Right renal cortex interstitium (tissue), 3 donors: ENCODE measurements at regions not wholly inside any gene's neighbourhood (a gene's known extent, or its start where the extent isn't known, plus 50 kb on each side); places are given as distances from the start of the nearest gene placed in this dataset.
A peak's percentile ranks its signal among the peaks of the same experiment; 100 is the strongest.
"Not testable (repeated sequence)": the region's sequence is repeated elsewhere in the genome, so short reads cannot be mapped to it uniquely, and the experiment has no call there.

Experiments
- DNase-seq, 3 donors: peaks; one replicate each; pipeline ENCODE4 v3.0.0-alpha.2; 2013; ENCODE audit warnings: low read depth in 3 of 3, low spot score in 2 of 3

- peak; percentile 65 to 69 (median 65) for DNase-seq
These were observed 311.8 kb downstream of the LNPK start for GRCh38 chr2:175690113-175690837.

GRCh38 chr2:175688243-175688642 is 313.8 kb downstream of the LNPK start:
- no peak for DNase-seq

GRCh38 chr2:175687465-175687864 is 314.6 kb downstream of the LNPK start:
- no peak for DNase-seq

GRCh38 chr2:175686002-175686401 is 316.1 kb downstream of the LNPK start:
- no peak for DNase-seq

GRCh38 chr2:175684466-175684865 is 317.6 kb downstream of the LNPK start:
- DNase-seq, result no peak

- DNase-seq, result no peak
These were observed 322.3 kb downstream of the LNPK start for GRCh38 chr2:175679728-175680127.

GRCh38 chr2:175679231-175679630 is 322.8 kb downstream of the LNPK start:
- no peak for DNase-seq

GRCh38 chr2:175677880-175678279 is 324.2 kb downstream of the LNPK start:
- no peak for DNase-seq

GRCh38 chr2:175676813-175677212 is 325.3 kb downstream of the LNPK start:
- DNase-seq, result no peak

GRCh38 chr2:175668804-175669203 is 333.3 kb downstream of the LNPK start:
- not testable (repeated sequence) for DNase-seq

GRCh38 chr2:175662335-175662734 is 339.7 kb downstream of the LNPK start:
- DNase-seq, result no peak

GRCh38 chr2:175648577-175649063 is 353.4 kb downstream of the LNPK start:
- no peak for DNase-seq

- DNase-seq, result no peak
These were observed 355.0 kb downstream of the LNPK start for GRCh38 chr2:175647058-175647457.

- DNase-seq, result no peak
These were observed 361.4 kb downstream of the LNPK start for GRCh38 chr2:175640655-175641054.

- no peak for DNase-seq
These were observed 368.8 kb downstream of the LNPK start for GRCh38 chr2:175633227-175633626.

GRCh38 chr2:175631245-175631623 is 370.8 kb downstream of the LNPK start:
- no peak for DNase-seq

- no peak for DNase-seq
These were observed 371.5 kb downstream of the LNPK start for GRCh38 chr2:175630280-175631244.

- no peak for DNase-seq
These were observed 373.8 kb downstream of the LNPK start for GRCh38 chr2:175628243-175628642.

- DNase-seq, result no peak
These were observed 374.7 kb downstream of the LNPK start for GRCh38 chr2:175627405-175627804.

- DNase-seq, result no peak
These were observed 375.3 kb downstream of the LNPK start for GRCh38 chr2:175626796-175627195.

GRCh38 chr2:175624785-175625184 is 377.3 kb downstream of the LNPK start:
- no peak for DNase-seq
